BE2C (cell line): ENCODE measurements at regions not wholly inside any gene's neighbourhood (a gene's known extent, or its start where the extent isn't known, plus 50 kb on each side); places are given as distances from the start of the nearest gene placed in this dataset.

Source experiments
- DNase-seq: peaks from one replicate; pipeline ENCODE4 v3.0.0-alpha.2; 2020
- H3K27me3 ChIP-seq: fragments of 250-450 bp; sonication (Bioruptor Pico); 2 replicates; pipeline ENCODE4 v1.5.1; 2020; ENCODE audit warnings: mild to moderate bottlenecking
- H3K36me3 ChIP-seq: fragments of 250-450 bp; sonication (Bioruptor Pico); 2 replicates; pipeline ENCODE4 v1.5.1; 2020; ENCODE audit warnings: mild to moderate bottlenecking
- H3K4me1 ChIP-seq: fragments of 250-450 bp; sonication (Bioruptor Pico); 2 replicates; pipeline ENCODE4 v1.5.1; 2020
- H3K4me3 ChIP-seq: 2 replicates; pipeline ENCODE4 v1.5.1; 2011; ENCODE audit warnings: low read depth, low read length
- H3K9me3 ChIP-seq: fragments of 250-450 bp; sonication (Bioruptor Pico); 2 replicates; pipeline ENCODE4 v1.5.1; 2020
- CTCF ChIP-seq: IDR thresholded peaks from 2 replicates; pipeline ENCODE4 v1.5.1; 2012; ENCODE audit warnings: mild to moderate bottlenecking, low read depth, low read length

- no peak for TF ChIP-seq CTCF
- H3K9me3 ChIP-seq: no peaks in the 10 kb centered on the region
- H3K36me3 ChIP-seq: no peaks in the 10 kb centered on the region
- no peak overlapping the region for H3K4me3 ChIP-seq
- no peaks in the 10 kb centered on the region for H3K27me3 ChIP-seq
- no peaks in the 10 kb centered on the region for H3K4me1 ChIP-seq
- no peak for DNase-seq
These were observed 250.0 kb downstream of the SOX11 start for GRCh38 chr2:5942204-5942603.

GRCh38 chr2:5945742-5946141 is 253.6 kb downstream of the SOX11 start:
- no peak for TF ChIP-seq CTCF
- Histone ChIP-seq H3K4me1 (no peaks in the 10 kb centered on the region), H3K9me3 (no peaks in the 10 kb centered on the region), H3K36me3 (no peaks in the 10 kb centered on the region), H3K4me3 (no peak overlapping the region), H3K27me3 (no peaks in the 10 kb centered on the region)
- DNase-seq: no peak

DNA sequence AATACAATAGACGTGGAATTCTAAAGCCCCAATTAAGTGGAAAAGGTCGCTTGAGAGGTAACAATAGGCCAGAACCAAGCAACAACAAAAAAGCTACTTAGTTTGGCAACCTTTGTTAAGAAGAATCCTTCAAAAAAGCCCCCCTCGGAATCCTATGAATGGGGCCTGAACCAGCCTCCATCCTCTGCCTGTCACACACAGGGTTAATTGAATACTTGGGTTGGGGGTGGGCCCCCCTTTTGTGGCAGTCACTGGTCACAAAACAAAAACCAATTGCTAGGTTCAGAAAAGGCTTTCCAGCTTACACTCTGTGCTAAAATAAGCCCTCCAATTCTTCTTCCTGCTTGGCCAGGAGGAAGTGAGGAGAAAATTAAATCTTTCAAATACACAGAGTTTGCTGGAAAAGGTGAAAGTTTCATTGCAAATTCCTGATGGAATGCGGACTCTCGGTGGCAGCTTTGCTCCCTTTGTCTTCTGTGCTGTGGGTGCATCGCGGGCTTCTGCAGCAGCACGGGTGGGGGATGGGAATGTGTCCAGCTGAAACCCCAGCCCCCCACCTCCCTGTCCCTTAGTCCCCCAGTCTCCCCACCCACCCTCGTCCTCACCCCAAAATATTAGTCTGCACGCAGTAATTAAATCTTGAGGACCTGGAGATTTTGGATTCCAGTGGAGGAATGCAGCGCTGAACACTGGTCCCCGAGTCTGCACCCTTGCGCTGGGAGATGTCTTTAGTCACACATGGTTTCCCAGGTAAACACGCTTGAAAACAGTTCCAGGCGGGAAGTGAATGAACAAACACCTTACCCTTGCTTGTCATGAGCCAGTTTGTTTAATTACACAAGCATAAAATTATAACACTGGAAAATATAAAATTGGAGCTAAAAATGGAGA is 254.3 kb downstream of the SOX11 start:
- H3K27me3 ChIP-seq: no peaks in the 10 kb centered on the region
- H3K9me3 ChIP-seq: no peaks in the 10 kb centered on the region
- H3K4me3 ChIP-seq: no peak overlapping the region
- TF ChIP-seq CTCF: no peak
- no peaks in the 10 kb centered on the region for H3K36me3 ChIP-seq
- no peaks in the 10 kb centered on the region for H3K4me1 ChIP-seq
- DNase-seq: no peak

DNA sequence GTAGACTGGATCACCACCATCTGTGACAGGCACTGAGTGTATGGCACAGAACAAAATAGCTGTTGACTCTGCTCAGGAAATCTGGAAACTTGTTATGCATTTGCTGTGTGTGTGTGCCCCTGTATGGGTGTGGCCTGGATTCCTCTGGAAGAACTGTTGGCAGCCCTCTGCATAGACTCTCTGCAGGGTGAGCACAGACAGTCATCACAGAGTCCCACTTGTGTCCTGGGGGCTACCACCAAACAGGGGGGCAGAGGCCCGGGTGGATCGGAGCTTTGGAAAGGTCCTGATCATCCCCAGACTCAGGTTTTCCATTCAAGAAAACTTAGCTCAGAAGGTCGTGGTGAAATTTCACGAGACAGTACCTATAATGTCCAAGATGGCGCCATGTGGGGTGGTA is 258.6 kb downstream of the SOX11 start:
- H3K27me3 ChIP-seq: no peaks in the 10 kb centered on the region
- H3K4me1 ChIP-seq: no peaks in the 10 kb centered on the region
- H3K9me3 ChIP-seq: no peaks in the 10 kb centered on the region
- H3K36me3 ChIP-seq: no peaks in the 10 kb centered on the region
- H3K4me3 ChIP-seq: no peak overlapping the region
- no peak for TF ChIP-seq CTCF
- DNase-seq: no peak

DNA sequence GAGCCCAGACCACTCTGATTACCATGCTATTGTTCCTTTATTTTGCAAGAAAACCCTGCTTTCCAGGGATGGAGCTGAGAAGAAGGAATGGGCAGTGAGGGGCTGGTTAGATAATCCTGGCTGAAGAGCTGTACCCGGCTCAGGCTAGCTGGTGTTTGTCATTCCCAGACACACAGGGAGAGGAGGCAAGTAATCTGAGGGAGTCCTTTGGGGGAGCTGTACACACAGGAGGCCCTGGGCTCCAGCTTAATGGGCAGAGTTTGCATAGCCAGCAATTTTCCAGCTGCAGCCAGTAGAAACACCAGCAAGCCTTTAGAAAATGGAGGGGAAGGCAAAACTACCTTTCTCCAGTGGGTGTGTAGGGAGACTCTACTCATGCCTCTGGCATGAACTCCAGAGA is 259.3 kb downstream of the SOX11 start:
- Histone ChIP-seq H3K9me3 (no peaks in the 10 kb centered on the region), H3K27me3 (no peaks in the 10 kb centered on the region), H3K4me1 (no peaks in the 10 kb centered on the region), H3K36me3 (no peaks in the 10 kb centered on the region), H3K4me3 (no peak overlapping the region)
- no peak for DNase-seq
- TF ChIP-seq CTCF: no peak

DNA sequence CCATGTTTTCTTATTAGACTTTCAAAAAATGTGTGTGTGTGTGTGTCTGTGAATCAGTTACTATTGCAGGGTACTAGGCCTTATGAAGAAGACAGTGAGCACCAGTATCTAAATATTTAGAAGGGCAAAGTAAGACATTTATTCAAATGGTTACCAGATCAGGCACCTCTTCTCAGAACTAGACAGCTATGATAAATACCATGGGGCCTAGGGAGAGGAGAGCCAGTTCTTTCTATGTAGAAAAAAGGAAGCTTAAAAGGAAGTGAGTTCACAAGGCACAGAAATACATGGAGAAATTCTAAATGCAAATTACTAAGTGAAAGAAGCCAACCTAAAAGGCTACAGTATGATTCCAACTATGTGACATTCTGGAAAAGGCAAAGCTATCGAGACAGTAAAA is 261.3 kb downstream of the SOX11 start:
- Histone ChIP-seq H3K4me1 (no peaks in the 10 kb centered on the region), H3K9me3 (no peaks in the 10 kb centered on the region), H3K27me3 (no peaks in the 10 kb centered on the region), H3K4me3 (no peak overlapping the region), H3K36me3 (no peaks in the 10 kb centered on the region)
- DNase-seq: no peak
- TF ChIP-seq CTCF: no peak
